GM11168 (cell line): ENCODE measurements at regions not wholly inside any gene's neighbourhood (a gene's known extent, or its start where the extent isn't known, plus 50 kb on each side); places are given as distances from the start of the nearest gene placed in this dataset.

Experiments used
- in situ Hi-C: fragments of 300-500 bp; cut with MboI; formaldehyde crosslinking; loops from one replicate; pipeline ENCODE4 v1.12.0; 2022; ENCODE audit warnings: low sequenced_read_pairs; ENCODE audit not compliant: unreplicated experiment

DNA sequence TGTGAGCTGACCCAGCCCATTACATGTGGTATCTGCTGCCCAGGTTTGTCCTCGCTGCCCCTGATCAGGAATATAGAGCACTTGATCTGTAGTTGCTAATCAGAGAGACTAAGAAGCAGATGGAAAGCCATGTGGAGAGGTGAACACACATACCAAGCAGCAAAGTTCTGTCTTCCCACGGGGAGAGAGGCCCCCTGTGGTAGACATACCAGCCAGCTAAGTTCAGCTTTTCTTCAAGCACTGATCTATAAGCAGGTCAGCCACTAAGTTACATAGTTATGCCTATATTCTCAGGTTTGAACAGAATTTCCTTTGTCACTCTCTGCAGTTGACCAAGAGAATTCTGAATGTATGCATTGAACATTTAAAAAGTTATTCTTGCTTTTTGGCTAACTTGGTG is 76.4 kb downstream of the DDX3Y start:
- in situ Hi-C loops = no loop called here

DNA sequence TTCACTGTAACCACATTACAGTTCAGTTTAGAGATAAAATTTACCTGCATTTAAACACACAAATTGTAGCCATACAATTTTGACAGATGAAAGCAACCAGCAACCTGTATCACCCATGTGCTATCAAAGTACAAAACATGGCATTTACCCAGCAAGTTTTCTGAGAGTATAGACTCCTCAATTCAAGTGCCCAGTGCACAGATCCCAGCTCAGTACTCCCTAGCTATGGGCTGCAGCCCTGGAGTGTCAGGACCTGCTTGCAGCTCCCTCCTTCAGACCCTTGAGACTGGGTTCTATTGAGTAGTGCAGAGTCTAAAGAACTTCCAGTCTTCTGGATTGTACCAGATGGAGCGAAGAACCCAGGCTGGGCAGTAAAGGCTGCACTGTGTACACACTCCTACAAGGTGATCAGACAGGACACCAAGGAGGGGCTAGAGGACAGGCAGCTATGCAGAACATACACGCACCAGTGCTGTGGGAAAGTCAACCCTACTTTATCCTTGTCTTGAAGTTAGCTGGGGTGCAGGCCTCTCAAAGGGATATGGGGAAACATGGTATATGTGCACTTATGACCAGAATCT is 77.7 kb downstream of the DDX3Y start:
- in situ Hi-C loops = no loop called here

DNA sequence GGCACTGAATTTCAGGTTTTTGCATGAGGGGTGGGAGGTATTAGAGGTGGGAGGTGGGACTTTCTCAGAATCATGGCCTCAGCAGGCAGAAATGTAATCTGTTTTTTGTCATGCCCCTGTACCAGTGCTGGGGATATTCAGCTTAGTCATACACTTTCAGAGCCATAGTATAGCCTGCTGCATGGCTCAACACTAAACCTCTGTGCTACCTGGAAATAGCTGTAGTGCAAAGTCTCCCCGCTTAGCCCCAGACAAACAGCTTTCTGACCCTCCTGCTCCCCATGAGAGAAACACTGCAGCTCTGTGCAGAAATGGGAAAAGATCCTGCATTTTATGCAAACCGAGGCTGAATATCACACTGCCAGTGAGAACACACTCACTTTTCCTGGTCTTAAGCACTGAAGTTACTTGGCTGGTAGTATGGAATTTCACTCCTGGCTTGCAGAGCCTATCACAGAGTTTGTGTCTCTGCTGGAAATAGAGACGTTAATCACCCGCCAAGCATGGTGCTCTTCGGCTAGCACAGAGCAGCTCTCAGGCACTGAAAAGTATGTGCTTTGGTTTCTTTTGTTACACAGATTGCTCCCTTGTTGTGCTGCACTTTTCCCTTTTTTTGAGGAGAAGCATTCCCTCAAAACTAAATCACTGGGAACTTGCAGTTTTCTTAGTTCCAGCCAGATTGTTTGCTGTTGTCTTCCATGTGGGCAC is 80.1 kb downstream of the DDX3Y start:
- in situ Hi-C loops = no loop called here

DNA sequence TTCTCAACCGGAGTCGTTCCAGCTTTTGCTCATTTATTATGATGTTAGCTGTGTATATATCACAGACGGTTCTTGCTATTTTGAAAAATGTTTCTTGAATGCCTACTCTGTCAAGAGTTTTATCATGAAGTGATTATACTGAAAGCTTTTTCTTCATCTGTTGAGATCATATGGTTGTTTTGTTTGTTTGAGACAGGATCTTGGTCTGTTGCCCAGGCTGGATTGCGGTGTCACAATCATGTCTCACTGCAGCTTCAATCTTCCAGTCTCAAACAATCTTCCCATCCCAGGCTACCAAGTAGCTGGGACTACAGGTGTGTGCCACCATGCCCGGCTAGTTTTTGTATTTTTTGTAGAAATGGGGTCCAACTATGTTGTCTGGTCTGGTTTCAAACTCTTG is 112.8 kb downstream of the DDX3Y start:
- in situ Hi-C loops = no loop called here

DNA sequence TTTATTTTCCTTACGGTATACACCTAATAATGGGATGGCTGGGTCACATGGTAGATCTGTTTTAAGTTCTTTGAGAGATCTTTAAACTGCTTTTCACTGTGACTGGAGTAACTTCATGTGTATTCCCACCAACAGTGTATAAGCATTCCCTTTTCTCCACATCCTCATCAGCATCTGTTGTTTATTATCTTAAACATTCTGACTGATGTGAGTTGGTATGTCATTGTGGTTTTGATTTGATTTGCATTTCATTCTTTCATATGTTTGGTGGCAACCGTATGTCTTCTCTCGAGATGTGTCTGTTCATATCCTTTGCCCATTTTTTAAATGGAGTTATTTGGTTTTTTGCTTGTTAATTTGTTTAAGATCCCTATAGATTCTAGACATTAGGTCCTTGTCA is 114.8 kb downstream of the DDX3Y start:
- in situ Hi-C loops = no loop called here

DNA sequence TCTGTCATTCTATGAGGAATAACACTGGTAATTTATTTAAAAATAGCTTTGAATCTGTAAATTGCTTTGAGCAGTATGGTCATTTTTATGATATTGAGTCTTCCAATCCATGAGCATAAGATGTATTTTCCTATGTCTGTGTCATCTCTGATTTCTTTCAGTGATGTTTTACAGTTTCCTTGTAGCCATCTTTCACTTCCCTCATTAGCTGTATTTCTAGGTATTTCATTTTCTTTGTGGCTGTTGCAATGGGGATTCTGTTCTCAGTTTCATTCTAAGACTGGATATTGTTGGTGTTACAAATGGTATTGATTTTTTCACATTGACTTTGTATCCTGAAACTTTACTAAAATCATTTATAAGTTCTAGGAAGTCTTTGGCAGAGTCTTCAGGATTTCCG is 116.2 kb downstream of the DDX3Y start:
- in situ Hi-C loops = no loop called here

DNA sequence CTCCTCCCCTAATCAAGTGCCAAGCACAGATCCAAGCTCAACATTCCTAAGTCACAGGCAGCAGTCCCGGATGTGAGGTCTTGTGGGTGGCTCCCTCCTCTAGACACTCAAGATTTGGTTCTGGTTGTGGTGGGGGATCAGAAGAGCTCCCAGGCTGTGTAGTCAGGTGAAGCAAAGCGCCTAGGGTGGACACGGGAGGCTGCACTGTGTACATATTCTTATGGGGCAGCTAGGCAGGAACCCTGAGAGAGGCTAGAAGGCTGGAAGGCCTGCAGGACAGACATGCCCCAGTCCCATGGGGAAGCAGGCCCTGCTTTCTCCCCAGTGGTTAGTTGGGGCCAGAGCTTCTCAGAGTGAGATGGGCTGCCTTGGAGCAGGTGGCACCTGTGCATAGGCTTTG is 118.9 kb downstream of the DDX3Y start:
- in situ Hi-C loops = no loop called here

DNA sequence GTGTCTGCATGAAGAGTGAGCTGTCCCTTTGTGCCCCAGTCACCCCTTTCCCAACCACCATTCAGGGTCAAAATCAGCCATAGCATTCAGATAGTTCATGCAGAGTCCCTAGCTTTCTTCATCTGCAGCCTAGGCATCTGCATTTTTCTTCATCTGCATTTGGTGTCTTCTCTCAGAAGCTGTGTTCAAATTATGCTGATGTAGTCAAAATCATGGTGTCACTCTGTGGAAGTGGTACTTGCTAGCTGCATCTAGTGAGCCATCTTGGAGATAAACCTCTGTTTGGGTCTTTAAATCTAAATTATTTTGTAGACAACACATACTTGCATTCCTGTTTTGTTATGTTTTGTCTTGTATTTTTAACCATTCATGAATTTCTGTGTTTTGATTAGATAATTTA is 119.8 kb downstream of the DDX3Y start:
- in situ Hi-C loops = no loop called here

- in situ Hi-C loops = no loop called here
Measured at GRCh38 chrY:13026906-13027305, 122.2 kb downstream of the DDX3Y start.

- in situ Hi-C loops = no loop called here
Measured at GRCh38 chrY:13040232-13040631, 135.6 kb downstream of the DDX3Y start.

GRCh38 chrY:13053501-13053900 is 148.8 kb downstream of the DDX3Y start:
- in situ Hi-C loops = no loop called here

- in situ Hi-C loops = no loop called here
Measured at GRCh38 chrY:13066372-13066771, 161.7 kb downstream of the DDX3Y start.

- in situ Hi-C loops = no loop called here
Measured at GRCh38 chrY:13068696-13069095, 164.0 kb downstream of the DDX3Y start.

DNA sequence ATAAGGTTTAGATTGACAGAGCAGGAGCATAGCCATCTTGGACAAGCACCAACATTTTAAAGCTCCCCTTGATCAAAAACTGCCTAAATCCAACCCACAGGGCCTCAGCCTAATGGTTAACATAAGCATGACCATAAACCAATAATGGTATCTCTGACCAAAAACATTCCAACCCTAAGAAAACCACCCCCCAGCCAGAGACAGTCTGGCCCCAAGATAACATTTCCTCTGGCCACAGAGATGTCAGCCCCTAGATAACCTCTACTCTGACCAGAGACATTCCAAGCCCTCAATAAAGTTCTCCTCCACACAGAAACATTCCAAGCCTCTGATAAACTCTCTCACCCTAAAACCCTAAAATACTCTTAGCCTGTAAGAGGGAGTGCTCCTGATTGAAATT is 164.4 kb downstream of the DDX3Y start:
- in situ Hi-C loops = no loop called here

- in situ Hi-C loops = loop anchor here (25.0 kb wide), 1 partner anchor 170 kb away; the partner anchor contains the start of gene DDX3Y
Measured at GRCh38 chrY:13082748-13083147, 178.1 kb downstream of the DDX3Y start.

DNA sequence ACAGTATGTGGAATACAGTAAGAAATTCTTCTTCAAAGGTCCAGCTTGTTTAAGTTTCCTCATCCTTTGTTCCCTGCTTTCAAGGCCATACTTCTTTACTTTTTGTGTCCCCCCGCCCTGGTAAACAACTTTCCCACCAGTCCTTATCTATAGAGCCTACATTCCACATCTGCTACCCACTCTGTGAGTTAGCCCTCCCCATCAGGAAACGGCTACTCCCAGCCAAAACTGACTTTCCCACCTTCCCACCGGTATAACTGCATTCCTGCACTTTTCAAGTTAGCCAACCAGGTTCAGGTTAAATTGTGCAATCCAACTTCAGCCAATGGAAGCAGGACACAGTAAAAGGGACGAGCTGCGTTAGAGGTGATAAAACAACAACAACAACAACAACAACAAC is 186.9 kb downstream of the DDX3Y start:
- in situ Hi-C loops = loop anchor here (25.0 kb wide), 1 partner anchor 179 kb away; the partner anchor contains the start of gene DDX3Y

DNA sequence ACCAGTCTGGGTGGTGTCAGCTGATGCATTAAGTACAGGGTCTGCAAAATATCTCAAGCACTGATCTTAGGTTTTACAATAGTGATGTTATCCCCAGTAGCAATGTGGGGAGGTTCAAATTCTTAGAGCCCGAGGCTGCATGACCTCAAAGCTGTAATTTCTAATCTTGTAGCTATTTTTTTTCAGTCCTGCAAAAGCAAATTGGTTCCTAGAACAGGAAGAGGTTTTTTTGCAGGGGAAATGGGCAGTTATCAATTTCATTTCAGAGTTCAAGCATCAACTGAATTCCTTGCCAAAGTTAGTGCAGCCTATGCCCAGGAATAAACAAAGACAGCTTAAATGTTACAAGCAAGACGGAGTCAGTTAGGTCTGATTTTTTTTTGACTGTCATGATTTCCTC is 188.3 kb downstream of the DDX3Y start:
- in situ Hi-C loops = loop anchor here (25.0 kb wide), 1 partner anchor 181 kb away; the partner anchor contains the start of gene DDX3Y

DNA sequence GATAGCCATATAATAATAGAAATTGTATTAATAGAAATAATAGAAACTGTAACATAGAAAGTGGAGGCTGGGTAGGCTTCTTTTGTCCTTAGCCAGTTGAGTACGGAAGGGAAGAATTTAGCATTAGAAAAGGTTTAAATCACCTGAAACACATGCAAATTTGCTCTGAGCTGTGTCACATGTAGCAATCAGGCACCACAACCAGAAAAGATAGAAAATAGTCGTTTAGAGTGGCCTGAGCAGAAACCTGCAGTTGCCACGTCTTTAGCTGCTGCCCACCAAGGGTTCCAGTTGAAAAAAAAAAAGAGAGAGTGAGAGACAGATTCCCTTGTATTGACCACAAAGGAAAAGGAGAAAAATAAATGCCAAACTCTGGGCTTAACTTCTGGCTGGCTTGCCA is 188.8 kb downstream of the DDX3Y start:
- in situ Hi-C loops = loop anchor here (25.0 kb wide), 1 partner anchor 181 kb away; the partner anchor contains the start of gene DDX3Y

- in situ Hi-C loops = loop anchor here (25.0 kb wide), 1 partner anchor 182 kb away; the partner anchor contains the start of gene DDX3Y
Measured at GRCh38 chrY:13094411-13094810, 189.7 kb downstream of the DDX3Y start.

GRCh38 chrY:13094904-13095600 is 190.4 kb downstream of the DDX3Y start:
- in situ Hi-C loops = loop anchor here (25.0 kb wide), 1 partner anchor 183 kb away; the partner anchor contains the start of gene DDX3Y

DNA sequence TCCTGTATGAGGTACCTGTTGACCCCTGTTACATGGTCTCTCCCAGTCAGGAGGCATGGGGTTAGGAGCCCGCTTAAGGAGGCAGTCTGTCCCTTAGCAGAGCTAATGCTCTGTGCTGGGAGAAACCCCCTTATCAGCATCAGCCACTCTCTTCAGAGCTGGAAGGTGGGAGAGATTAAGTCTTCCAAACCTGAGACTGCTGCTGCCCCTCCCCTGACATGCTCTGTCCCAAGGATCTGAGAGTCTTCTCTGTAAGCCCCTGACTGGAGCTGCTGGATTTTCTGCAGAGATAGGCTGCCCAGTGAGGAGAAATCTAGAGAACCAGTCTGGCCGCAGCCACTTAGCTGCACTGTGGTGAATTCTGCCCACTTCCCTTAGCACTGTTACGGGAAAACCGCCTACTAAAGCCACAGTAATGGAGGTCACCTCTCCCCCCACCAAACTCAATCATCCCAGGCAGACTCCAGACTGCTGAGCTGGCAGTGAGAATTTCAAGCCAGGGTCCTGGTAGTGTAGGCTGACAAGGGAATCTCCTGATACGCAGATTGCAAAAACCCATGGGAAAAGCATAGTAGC is 222.3 kb downstream of the DDX3Y start:
- in situ Hi-C loops = no loop called here
